ENCODE measurements at regions not wholly inside any gene's neighbourhood (a gene's known extent, or its start where the extent isn't known, plus 50 kb on each side); places are given as distances from the start of the nearest gene placed in this dataset.

DNA sequence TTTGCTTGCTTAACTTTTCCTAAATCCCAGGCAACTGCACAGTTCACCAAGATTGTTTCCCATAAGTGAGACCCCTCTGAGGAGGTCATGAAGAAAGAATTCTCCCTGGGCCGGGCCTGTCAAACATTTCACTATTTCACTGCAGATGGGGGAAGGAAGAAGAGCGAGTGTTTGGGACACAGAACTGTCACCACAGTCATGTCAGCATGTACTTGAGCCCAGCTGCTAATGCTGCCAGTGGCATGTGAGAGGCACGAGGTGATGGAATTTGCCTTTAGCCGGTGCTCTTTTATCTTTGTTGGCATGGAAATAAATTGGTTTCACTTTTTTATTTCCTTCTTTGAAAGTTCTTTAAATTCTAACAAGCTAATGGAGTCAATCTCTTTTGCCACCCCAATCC, 277.9 kb upstream of the GADL1 start:
- no peak for TF ChIP-seq EZH2phosphoT487 (IDR thresholded peaks at IDR 0.05; ENCODE audit: borderline replicate concordance)
- TF ChIP-seq, protein P1, sequence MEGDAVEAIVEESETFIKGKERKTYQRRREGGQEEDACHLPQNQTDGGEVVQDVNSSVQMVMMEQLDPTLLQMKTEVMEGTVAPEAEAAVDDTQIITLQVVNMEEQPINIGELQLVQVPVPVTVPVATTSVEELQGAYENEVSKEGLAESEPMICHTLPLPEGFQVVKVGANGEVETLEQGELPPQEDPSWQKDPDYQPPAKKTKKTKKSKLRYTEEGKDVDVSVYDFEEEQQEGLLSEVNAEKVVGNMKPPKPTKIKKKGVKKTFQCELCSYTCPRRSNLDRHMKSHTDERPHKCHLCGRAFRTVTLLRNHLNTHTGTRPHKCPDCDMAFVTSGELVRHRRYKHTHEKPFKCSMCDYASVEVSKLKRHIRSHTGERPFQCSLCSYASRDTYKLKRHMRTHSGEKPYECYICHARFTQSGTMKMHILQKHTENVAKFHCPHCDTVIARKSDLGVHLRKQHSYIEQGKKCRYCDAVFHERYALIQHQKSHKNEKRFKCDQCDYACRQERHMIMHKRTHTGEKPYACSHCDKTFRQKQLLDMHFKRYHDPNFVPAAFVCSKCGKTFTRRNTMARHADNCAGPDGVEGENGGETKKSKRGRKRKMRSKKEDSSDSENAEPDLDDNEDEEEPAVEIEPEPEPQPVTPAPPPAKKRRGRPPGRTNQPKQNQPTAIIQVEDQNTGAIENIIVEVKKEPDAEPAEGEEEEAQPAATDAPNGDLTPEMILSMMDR (conservative IDR thresholded peaks at IDR 0.05; ENCODE audit: low read length), result no peak

All from Loucy (cell line).